CD14-positive monocyte (primary cell): ENCODE measurements at regions not wholly inside any gene's neighbourhood (a gene's known extent, or its start where the extent isn't known, plus 50 kb on each side); places are given as distances from the start of the nearest gene placed in this dataset.

Experiments
- DNase-seq, 3 donors: peaks; one replicate each; pipeline ENCODE4 v3.0.0-alpha.2; 2011 to 2022
- H2AFZ ChIP-seq: 2 replicates; pipeline ENCODE4 v1.6.0; 2012; ENCODE audit warnings: mild to moderate bottlenecking, low read depth, low read length, inconsistent platforms; ENCODE audit not compliant: insufficient read depth, poor library complexity, severe bottlenecking
- H3K27ac ChIP-seq, 2 donors: 1 replicate in 1 of 2; 2 replicates in 1 of 2; pipeline ENCODE4 v1.5.1; 2012 to 2013; ENCODE audit warnings: low read length in 2 of 2, control low read depth in 1 of 2, inconsistent platforms in 1 of 2, low read depth in 1 of 2, mild to moderate bottlenecking in 1 of 2
- H3K27me3 ChIP-seq, 2 donors: one replicate each; pipeline versions ENCODE4 v1.6.0 to v1.6.1; 2011 to 2013; ENCODE audit warnings: low read length in 2 of 2; ENCODE audit not compliant: control insufficient read depth in 2 of 2, insufficient read depth in 2 of 2
- H3K36me3 ChIP-seq, 2 donors: replicated peaks in 1 of 2; 1 replicate in 1 of 2; 2 replicates in 1 of 2; pipeline versions ENCODE4 v1.5.1 to v1.6.1; 2012 to 2013; ENCODE audit warnings: low read length in 2 of 2, control low read depth in 1 of 2, inconsistent platforms in 1 of 2, mild to moderate bottlenecking in 1 of 2; ENCODE audit not compliant: insufficient read depth in 2 of 2, control insufficient read depth in 1 of 2
- H3K4me1 ChIP-seq, 2 donors: 1 replicate in 1 of 2; 2 replicates in 1 of 2; pipeline versions ENCODE4 v1.5.1 to v1.6.1; 2012 to 2013; ENCODE audit warnings: low read length in 2 of 2, control low read depth in 1 of 2, inconsistent platforms in 1 of 2, mild to moderate bottlenecking in 1 of 2, moderate library complexity in 1 of 2; ENCODE audit not compliant: insufficient read depth in 2 of 2, control insufficient read depth in 1 of 2
- H3K4me2 ChIP-seq: replicated peaks from 2 replicates; pipeline ENCODE3; 2012; ENCODE audit warnings: low read length, moderate library complexity, mild to moderate bottlenecking; ENCODE audit not compliant: poor library complexity, severe bottlenecking; ENCODE audit errors: extremely low read depth
- H3K4me3 ChIP-seq, 3 experiments: fragments of 200-600 bp in 1 of 3; sonication (generic) in 1 of 3; replicated peaks in 1 of 3; 1 replicate in 2 of 3; 2 replicates in 1 of 3; pipeline ENCODE4 v1.5.1; 2011 to 2013; ENCODE audit warnings: low read length in 3 of 3, mild to moderate bottlenecking in 3 of 3, control low read depth in 2 of 3, low read depth in 2 of 3, inconsistent platforms in 1 of 3, moderate library complexity in 1 of 3
- H3K79me2 ChIP-seq: 2 replicates; pipeline ENCODE4 v1.6.0; 2012; ENCODE audit warnings: mild to moderate bottlenecking, control low read depth, inconsistent platforms, low read length, moderate library complexity; ENCODE audit not compliant: insufficient read depth
- H3K9ac ChIP-seq: 2 replicates; pipeline ENCODE4 v1.6.0; 2017; ENCODE audit warnings: low read length, mild to moderate bottlenecking; ENCODE audit not compliant: insufficient read depth, poor library complexity, severe bottlenecking
- H3K9me3 ChIP-seq, 2 donors: replicated peaks in 1 of 2; 1 replicate in 1 of 2; 2 replicates in 1 of 2; pipeline versions ENCODE4 v1.5.1 to v1.6.1; 2012 to 2013; ENCODE audit warnings: low read length in 2 of 2, control low read depth in 1 of 2; ENCODE audit not compliant: control insufficient read depth in 1 of 2, insufficient read depth in 1 of 2
- H4K20me1 ChIP-seq: 2 replicates; pipeline ENCODE4 v1.6.0; 2012; ENCODE audit warnings: mild to moderate bottlenecking, low read length, control low read depth, moderate library complexity; ENCODE audit not compliant: insufficient read depth
- H3K27ac Mint-ChIP-seq, 7 donors: one replicate each; pipeline ENCODE4 v1.8.0; 2020; ENCODE audit warnings: mild to moderate bottlenecking in 7 of 7, mixed read lengths in 7 of 7, moderate library complexity in 6 of 7, inconsistent platforms in 2 of 7
- H3K27me3 Mint-ChIP-seq, 3 donors: one replicate each; pipeline ENCODE4 v1.8.0; 2021 to 2022; ENCODE audit warnings: low read depth in 3 of 3, mild to moderate bottlenecking in 3 of 3, mixed read lengths in 3 of 3, moderate library complexity in 3 of 3, inconsistent platforms in 1 of 3
- H3K36me3 Mint-ChIP-seq, 2 donors: one replicate each; pipeline ENCODE4 v1.8.0; 2020; ENCODE audit warnings: mixed read lengths in 2 of 2, inconsistent platforms in 1 of 2, mild to moderate bottlenecking in 1 of 2
- H3K4me1 Mint-ChIP-seq: one replicate; pipeline ENCODE4 v1.8.0; 2020; ENCODE audit warnings: mild to moderate bottlenecking, mixed read lengths
- H3K4me3 Mint-ChIP-seq, 2 donors: one replicate each; pipeline ENCODE4 v1.8.0; 2020; ENCODE audit warnings: mild to moderate bottlenecking in 2 of 2, mixed read lengths in 2 of 2, moderate library complexity in 1 of 2
- H3K9me3 Mint-ChIP-seq, 7 donors: one replicate each; pipeline ENCODE4 v1.8.0; 2020 to 2022; ENCODE audit warnings: mixed read lengths in 7 of 7, mild to moderate bottlenecking in 6 of 7, moderate library complexity in 6 of 7, inconsistent platforms in 2 of 7
- WGBS: methylation state at CpG from one replicate; pipeline ENCODE4 v1.1.5; 2013; ENCODE audit warnings: missing lambda C conversion rate; ENCODE audit not compliant: insufficient coverage; 5-methylcytosine and 5-hydroxymethylcytosine counted together
- intact Hi-C, 2 donors: fragments of 100-400 bp; cut with micrococcal nuclease; formaldehyde crosslinking; loops; one replicate each; pipeline versions ENCODE4 v1.15.0 to v1.15.1; 2023
- TF ChIP-seq, protein P1 (sequence below): fragments of 200-600 bp; IDR thresholded peaks from one replicate; pipeline ENCODE4 v1.8.0; 2022; ENCODE audit warnings: antibody characterized with exemption, mild to moderate bottlenecking

GRCh38 chr4:119865389-119865788, 201.3 kb downstream of the MAD2L1 start:
- Mint-ChIP-seq H3K36me3 (no peaks in the 10 kb centered on the region), H3K9me3 (no peaks in the 10 kb centered on the region), H3K4me1 (no peaks in the 10 kb centered on the region), H3K27ac (no peak overlapping the region), H3K4me3 (no peak overlapping the region), H3K27me3 (peaks cover 0 to 1% (median 0%) of the 10 kb centered on the region in 3 donors)
- TF ChIP-seq, protein P1, sequence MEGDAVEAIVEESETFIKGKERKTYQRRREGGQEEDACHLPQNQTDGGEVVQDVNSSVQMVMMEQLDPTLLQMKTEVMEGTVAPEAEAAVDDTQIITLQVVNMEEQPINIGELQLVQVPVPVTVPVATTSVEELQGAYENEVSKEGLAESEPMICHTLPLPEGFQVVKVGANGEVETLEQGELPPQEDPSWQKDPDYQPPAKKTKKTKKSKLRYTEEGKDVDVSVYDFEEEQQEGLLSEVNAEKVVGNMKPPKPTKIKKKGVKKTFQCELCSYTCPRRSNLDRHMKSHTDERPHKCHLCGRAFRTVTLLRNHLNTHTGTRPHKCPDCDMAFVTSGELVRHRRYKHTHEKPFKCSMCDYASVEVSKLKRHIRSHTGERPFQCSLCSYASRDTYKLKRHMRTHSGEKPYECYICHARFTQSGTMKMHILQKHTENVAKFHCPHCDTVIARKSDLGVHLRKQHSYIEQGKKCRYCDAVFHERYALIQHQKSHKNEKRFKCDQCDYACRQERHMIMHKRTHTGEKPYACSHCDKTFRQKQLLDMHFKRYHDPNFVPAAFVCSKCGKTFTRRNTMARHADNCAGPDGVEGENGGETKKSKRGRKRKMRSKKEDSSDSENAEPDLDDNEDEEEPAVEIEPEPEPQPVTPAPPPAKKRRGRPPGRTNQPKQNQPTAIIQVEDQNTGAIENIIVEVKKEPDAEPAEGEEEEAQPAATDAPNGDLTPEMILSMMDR = no peak
- DNase-seq = no peak
- H3K4me2 ChIP-seq = no peak overlapping the region
- H3K79me2 ChIP-seq = no peaks in the 10 kb centered on the region
- H3K9me3 ChIP-seq = no peaks in the 10 kb centered on the region
- H2AFZ ChIP-seq = no peak overlapping the region
- intact Hi-C loops = no loop called here
- no peak overlapping the region for H3K4me3 ChIP-seq
- no peak overlapping the region for H3K27ac ChIP-seq
- no peaks in the 10 kb centered on the region for H3K27me3 ChIP-seq
- no peaks in the 10 kb centered on the region for H3K36me3 ChIP-seq
- H3K9ac ChIP-seq = no peak overlapping the region
- no peaks in the 10 kb centered on the region for H3K4me1 ChIP-seq
- H4K20me1 ChIP-seq = no peaks in the 10 kb centered on the region

GRCh38 chr4:119861731-119862130, 204.9 kb downstream of the MAD2L1 start:
- peaks cover 0 to 2% (median 0%) of the 10 kb centered on the region in 7 donors for H3K9me3 Mint-ChIP-seq
- TF ChIP-seq, protein P1 = no peak
- no peaks in the 10 kb centered on the region for H3K4me1 Mint-ChIP-seq
- no peaks in the 10 kb centered on the region for H3K27me3 Mint-ChIP-seq
- no peak overlapping the region for H3K9ac ChIP-seq
- H3K36me3 ChIP-seq = no peaks in the 10 kb centered on the region
- no peak overlapping the region for H3K4me3 ChIP-seq
- no peaks in the 10 kb centered on the region for H3K27me3 ChIP-seq
- H3K79me2 ChIP-seq = no peaks in the 10 kb centered on the region
- WGBS = 80% methylated on average over 3 of the region's 3 CpGs
- no peak overlapping the region for H3K27ac ChIP-seq
- H4K20me1 ChIP-seq = no peaks in the 10 kb centered on the region
- no peaks in the 10 kb centered on the region for H3K36me3 Mint-ChIP-seq
- intact Hi-C loops = no loop called here
- no peak overlapping the region for H3K4me3 Mint-ChIP-seq
- H2AFZ ChIP-seq = no peak overlapping the region
- no peak overlapping the region for H3K4me2 ChIP-seq
- no peaks in the 10 kb centered on the region for H3K4me1 ChIP-seq
- no peak for DNase-seq
- H3K9me3 ChIP-seq = no peaks in the 10 kb centered on the region
- H3K27ac Mint-ChIP-seq = no peak overlapping the region
